T follicular helper cell (primary cell): ENCODE measurements at regions not wholly inside any gene's neighbourhood (a gene's known extent, or its start where the extent isn't known, plus 50 kb on each side); places are given as distances from the start of the nearest gene placed in this dataset.

Experiments used
- DNase-seq: peaks from one replicate; pipeline ENCODE4 v3.0.0-alpha.2; 2020; ENCODE audit warnings: low read depth

DNA sequence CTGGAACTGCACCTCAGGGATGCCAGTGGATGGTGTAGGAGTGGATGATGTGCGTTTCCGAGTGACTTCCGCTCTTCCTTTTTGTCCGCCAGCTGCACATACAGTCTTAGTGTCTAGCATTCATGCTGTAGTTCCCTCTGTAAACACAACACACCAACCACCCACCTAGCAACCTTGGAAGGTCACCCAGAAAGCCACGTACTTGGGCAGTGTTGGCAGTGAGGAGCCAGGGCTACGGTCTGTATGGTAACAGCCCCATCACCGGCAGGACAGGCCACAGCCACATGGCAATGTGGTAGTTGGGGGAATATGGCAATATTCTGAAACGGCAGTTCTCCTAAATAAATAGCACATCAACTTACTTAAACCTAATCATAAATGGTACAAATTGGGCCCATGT is 613.5 kb upstream of the MGMT start:
- DNase-seq, result no peak

- DNase-seq, result no peak
These were observed 612.8 kb upstream of the MGMT start for GRCh38 chr10:128854204-128854603.

DNA sequence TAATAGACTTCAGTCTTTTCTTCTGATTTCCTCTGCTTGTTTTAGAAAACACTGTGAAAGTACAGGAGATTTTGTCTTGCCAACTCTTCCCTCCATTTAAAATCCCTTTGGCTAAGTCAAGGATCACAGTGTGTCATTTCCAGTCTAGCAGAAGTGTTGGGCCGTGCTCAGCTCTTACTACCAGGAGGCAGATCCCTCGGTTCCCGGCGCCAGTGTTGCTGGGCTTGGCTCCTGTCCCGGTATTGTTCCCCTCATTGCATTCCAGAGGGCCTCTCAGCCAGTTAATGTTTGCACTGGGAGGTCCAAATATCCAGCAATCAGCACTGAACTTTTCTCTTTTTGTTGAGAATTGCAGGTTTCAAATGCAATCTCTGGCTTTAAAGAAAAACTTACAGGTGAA is 612.1 kb upstream of the MGMT start:
- no peak for DNase-seq

DNA sequence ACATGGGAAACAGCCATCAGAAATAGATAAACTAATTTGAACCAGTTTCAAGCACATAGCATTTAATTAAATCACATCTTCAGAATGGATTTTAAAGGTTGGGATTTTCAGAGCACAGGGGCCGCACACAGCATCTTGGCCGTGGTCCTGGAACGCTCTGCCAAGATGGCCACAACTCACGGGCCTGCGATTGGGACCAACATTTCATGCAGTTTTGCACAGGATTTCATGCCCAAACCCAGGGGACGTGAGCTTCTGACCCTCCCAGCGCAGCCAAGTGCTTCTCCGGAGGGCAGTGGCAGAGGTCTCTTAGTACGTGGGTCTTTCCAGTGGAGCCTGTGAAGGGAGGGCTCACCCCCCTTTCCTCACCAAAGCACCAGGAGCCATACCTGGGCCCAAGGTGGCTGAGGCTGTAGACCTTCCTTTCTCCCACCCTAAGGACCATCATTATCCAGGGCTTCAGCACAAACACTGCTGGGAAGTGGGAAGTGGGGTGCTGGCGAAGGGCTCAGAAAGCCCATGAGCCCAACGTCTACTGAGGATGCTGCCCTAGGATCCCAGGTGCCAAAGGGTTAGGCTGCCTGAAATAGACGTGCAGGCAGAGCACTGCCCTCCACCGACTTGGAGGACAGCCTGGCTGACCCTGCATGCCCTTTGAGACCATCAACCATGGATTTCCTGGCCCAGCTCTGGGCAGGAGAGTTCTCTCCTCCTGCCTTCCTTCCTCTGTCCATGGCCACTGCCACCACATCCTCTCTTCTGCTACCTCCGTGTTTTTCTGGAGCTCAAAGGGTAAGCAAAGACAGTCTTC is 611.2 kb upstream of the MGMT start:
- DNase-seq, result no peak

- DNase-seq, result no peak
These were observed 607.2 kb upstream of the MGMT start for GRCh38 chr10:128859738-128860386.

- DNase-seq, result no peak
These were observed 606.5 kb upstream of the MGMT start for GRCh38 chr10:128860574-128860973.

DNA sequence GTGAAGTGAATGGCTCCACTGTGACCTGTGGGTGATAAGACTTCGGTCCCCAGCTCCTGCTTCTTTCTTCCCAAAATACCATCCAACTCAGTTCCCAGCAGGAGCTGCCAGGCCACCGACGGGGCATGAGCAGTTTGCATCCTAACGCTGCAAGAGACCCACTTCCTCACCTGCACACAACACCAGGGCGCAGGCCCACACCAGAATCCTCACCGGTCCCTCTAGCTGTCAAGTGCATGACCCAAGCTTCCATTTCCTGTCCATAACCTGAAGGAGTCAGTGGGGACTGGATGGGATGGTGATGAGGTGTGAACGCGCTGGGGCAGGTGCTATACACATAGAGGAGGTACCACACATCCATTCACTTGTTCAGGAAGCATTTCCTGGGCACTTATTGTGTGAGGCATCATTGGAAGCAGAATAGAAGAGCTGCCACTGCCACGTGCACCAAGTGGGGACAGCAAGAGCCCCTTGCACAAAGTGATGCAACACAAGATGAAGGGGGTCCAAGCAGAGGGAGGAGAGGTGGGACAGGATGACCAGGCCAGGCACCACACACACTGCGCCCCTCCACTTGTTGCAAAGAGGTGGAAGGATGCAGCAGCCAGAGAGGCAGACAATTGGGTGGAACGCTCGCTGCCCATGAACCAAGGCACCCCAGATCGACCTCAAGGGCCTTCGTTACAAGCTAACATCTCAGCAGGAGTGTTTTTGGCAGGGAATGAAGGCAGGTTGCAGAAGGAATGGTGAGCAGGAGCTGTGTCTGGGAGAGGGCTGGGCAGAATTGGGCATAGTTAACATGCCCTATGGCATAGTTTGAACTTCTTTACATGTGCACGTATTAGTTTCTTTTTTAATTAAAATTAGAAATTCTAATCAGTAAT is 605.8 kb upstream of the MGMT start:
- no peak for DNase-seq

DNA sequence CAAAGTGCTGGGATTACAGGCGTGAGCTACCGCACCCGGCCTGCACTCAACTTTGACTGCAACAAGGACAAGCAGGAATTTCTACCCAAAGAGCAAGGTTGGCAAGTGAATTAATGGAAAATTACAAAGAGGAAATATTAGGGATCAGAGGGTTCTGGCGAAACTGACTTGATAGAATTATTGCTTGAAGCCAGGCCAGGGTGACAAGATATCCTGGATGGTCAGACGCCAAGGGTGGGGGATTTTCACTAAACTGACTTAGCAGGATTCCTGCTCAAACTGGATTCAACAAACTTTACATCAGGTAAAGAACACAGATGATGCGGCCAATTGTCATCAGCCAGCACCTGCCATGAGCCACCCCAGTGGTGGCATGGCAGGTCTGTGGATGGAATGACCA is 603.6 kb upstream of the MGMT start:
- DNase-seq, result no peak

DNA sequence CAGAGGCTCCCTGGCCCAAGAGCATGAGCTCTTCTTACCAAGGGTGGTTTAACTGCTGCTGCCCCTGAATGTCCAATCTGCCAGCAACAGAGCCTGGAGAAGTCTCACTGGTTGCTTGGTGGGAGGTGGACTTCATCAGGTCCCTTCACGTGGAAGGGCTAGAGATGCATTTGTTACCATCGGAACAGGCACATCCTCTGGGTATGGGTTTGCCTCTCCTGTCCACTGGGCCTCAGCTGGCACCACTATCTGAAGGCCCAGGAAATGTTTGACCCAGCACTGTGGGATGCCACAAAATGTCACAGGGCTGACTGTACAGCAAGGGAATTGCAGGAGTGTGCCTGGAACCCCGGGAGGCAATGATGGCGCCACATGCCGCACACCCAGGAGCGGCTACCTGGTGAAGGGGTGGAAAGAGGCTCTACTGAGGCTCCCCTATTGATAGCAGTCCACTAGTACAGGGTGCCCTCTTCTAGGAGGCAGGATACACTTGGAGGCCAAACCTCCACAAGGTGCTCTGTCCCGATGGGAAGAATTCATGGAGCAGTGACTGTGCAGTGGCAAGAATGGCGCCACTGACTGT is 603.1 kb upstream of the MGMT start:
- no peak for DNase-seq

GRCh38 chr10:128864554-128865295 is 602.3 kb upstream of the MGMT start:
- no peak for DNase-seq

GRCh38 chr10:128865436-128866195 is 601.4 kb upstream of the MGMT start:
- no peak for DNase-seq

DNA sequence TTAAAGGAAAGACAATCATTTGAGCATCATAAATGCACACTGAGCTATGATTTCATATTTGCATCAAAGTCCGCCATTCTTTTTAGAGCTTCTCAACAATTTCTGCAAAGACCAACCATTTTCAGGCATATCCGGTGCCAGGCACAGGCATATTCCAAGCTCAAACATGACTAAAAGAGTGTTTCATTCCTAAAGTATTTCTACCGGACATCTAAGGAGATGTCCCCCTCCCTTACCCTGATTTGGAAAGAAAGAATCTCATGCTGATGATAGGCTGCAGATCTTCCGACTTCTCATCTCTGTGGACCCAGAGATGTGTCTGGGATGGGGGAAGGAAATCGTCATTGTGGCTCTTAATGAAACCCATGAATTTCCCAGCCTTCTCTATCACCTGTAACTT is 600.5 kb upstream of the MGMT start:
- DNase-seq, result no peak

DNA sequence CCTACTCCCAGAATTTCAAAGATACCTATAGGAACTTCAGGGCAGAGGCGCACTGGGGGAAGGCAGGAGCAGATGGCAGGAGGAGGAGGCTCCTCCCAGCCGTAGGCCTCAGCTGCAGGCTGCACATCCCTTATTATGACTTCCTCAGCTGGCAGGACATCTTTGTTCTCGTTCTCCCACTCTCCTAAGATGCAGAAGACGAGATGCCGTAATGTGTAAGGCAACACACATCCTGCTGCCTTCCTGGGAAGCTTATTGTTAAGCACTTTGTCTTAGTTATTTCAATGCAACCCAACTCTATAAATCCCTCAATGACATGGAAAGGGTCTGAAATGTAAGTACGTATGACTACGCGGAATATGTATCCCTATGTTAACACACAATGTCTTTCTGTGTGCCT is 599.8 kb upstream of the MGMT start:
- no peak for DNase-seq

GRCh38 chr10:128867819-128868218 is 599.2 kb upstream of the MGMT start:
- DNase-seq, result no peak

DNA sequence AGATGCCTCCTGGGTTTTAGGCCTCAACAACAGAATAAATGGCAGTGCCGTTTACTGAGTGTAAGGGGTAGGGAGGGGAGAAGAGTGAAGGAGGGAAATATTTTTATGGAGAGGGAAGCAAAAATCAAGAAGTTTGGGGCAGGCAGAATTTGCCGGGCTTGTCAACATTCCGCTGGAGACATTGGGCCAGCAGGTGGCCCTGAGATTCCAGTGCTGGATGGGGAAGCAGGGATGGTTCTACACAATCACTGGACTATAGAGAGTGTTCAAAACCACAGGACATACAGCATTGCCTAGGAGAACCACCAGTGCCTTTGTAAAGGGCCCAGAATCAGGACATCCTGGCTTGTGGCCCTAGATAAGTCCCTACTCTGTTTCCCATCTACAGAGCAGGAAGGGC is 598.6 kb upstream of the MGMT start:
- DNase-seq, result no peak

GRCh38 chr10:128869101-128869749 is 597.8 kb upstream of the MGMT start:
- no peak for DNase-seq

GRCh38 chr10:128870830-128871597 is 596.0 kb upstream of the MGMT start:
- DNase-seq, result no peak

- no peak for DNase-seq
These were observed 595.3 kb upstream of the MGMT start for GRCh38 chr10:128871671-128872231.

DNA sequence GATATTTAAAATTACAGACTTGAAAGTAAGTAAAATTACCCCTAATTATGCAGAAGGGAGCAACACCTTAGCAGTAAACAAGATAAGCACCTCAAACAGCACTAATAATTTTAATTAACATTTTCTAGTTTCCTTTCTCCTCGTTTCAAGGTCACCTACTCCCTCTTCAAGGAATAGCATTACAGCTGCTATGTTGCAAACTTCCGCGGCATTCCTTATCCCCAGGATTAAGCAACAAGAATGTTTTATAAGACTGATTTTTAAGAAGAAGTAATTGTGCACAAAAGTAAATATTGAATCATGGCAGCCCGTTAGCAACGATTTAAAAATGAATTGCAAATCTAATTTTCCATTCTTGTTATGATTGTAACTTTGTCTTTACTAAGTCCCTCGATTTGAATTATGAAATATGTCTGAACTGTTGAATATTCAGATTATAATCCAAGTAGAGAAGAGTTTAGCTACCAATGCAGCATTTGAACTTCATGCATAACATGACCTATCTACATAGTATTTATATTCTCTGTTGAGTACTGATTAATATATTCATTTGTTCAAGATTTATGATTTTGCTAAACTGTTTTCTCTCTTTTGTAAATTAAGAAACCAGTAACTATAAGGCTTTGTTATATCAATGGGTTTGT is 593.5 kb upstream of the MGMT start:
- DNase-seq, result no peak
